IMR-90 (cell line): ENCODE measurements at regions not wholly inside any gene's neighbourhood (a gene's known extent, or its start where the extent isn't known, plus 50 kb on each side); places are given as distances from the start of the nearest gene placed in this dataset.

Source experiments
- ATAC-seq: fragments of 200-7000 bp; cut with Tn5 transposase; 2 replicates; pipeline ENCODE4 v1.9.1; 2020; ENCODE audit warnings: low read depth, mild to moderate bottlenecking, moderate library complexity
- BruUV-seq: library from RNA; stranded (reverse); fragments of 400-500 nt; replicated peaks from 2 replicates; lab custom pipeline; 2021; lab: Mats Ljungman, UMichigan
- CTCF ChIA-PET: fragments of 300-600 bp; formaldehyde crosslinking; extraction: SDS; loops from one replicate; lab custom pipeline; 2021; ENCODE audit warnings: antibody characterized with exemption; lab: Yijun Ruan, JAX
- POLR2A ChIA-PET: fragments of 300-600 bp; sonication (Branson Sonifier 250); formaldehyde crosslinking; loops from one replicate; lab custom pipeline; 2022; ENCODE audit warnings: antibody characterized with exemption; ENCODE audit not compliant: unreplicated experiment; lab: Charles Lee
- DNase-seq: peaks from one replicate; pipeline ENCODE4 v3.0.0; 2013
- H2AFZ ChIP-seq: replicated peaks from 2 replicates; pipeline ENCODE3; 2013; ENCODE audit warnings: low read length, mild to moderate bottlenecking; ENCODE audit not compliant: poor library complexity
- H2AK5ac ChIP-seq: 2 replicates; pipeline ENCODE4 v1.6.1; 2013; ENCODE audit warnings: low read depth, low read length, inconsistent platforms
- H2AK9ac ChIP-seq: replicated peaks from 2 replicates; pipeline ENCODE3; 2013; ENCODE audit warnings: mild to moderate bottlenecking, low read depth, low read length, moderate library complexity; ENCODE audit not compliant: poor library complexity
- H2BK120ac ChIP-seq: 2 replicates; pipeline ENCODE4 v1.6.1; 2013; ENCODE audit warnings: low read depth, low read length, inconsistent platforms
- H2BK15ac ChIP-seq: 3 replicates; pipeline ENCODE4 v1.6.1; 2013; ENCODE audit warnings: low read depth, low read length, inconsistent platforms
- H2BK20ac ChIP-seq: 2 replicates; pipeline ENCODE4 v1.6.1; 2013; ENCODE audit warnings: low read depth, mild to moderate bottlenecking, inconsistent platforms, low read length, moderate library complexity
- H2BK5ac ChIP-seq: 2 replicates; pipeline ENCODE4 v1.6.1; 2013; ENCODE audit warnings: mild to moderate bottlenecking, low read depth, low read length, inconsistent platforms; ENCODE audit not compliant: poor library complexity, severe bottlenecking
- H3K14ac ChIP-seq: replicated peaks from 2 replicates; pipeline ENCODE4 v1.6.1; 2013; ENCODE audit warnings: low read depth, low read length, inconsistent platforms
- H3K18ac ChIP-seq: 2 replicates; pipeline ENCODE4 v1.6.1; 2013; ENCODE audit warnings: low read depth, low read length, control low read depth
- H3K23ac ChIP-seq: 2 replicates; pipeline ENCODE4 v1.6.1; 2013; ENCODE audit warnings: low read depth, low read length, inconsistent platforms
- H3K27ac ChIP-seq: 2 replicates; pipeline ENCODE4 v1.5.1; 2013; ENCODE audit warnings: mild to moderate bottlenecking, control low read depth, low read length; ENCODE audit not compliant: insufficient read depth
- H3K27me3 ChIP-seq: 2 replicates; pipeline ENCODE4 v1.6.1; 2013; ENCODE audit warnings: low read length; ENCODE audit not compliant: control insufficient read depth, insufficient read depth
- H3K36me3 ChIP-seq: 2 replicates; pipeline ENCODE4 v1.6.1; 2013; ENCODE audit warnings: low read length, mixed read lengths; ENCODE audit not compliant: control insufficient read depth, insufficient read depth
- H3K4ac ChIP-seq: 2 replicates; pipeline ENCODE4 v1.6.1; 2013; ENCODE audit warnings: low read depth, low read length, inconsistent platforms
- H3K4me1 ChIP-seq: 2 replicates; pipeline ENCODE4 v1.6.1; 2013; ENCODE audit warnings: low read length, mixed read lengths; ENCODE audit not compliant: control insufficient read depth, insufficient read depth
- H3K4me2 ChIP-seq: 2 replicates; pipeline ENCODE4 v1.6.1; 2013; ENCODE audit warnings: low read depth, mild to moderate bottlenecking, control low read depth, low read length, moderate library complexity
- H3K4me3 ChIP-seq: 2 replicates; pipeline ENCODE4 v1.5.1; 2013; ENCODE audit warnings: low read depth, mild to moderate bottlenecking, control low read depth, low read length, moderate library complexity; ENCODE audit not compliant: insufficient read depth
- H3K56ac ChIP-seq: 2 replicates; pipeline ENCODE4 v1.6.1; 2013; ENCODE audit warnings: low read length, inconsistent platforms; ENCODE audit not compliant: insufficient read depth; ENCODE audit errors: extremely low read depth
- H3K79me1 ChIP-seq, 2 experiments: 2 replicates each; pipeline ENCODE4 v1.6.1; 2013; ENCODE audit warnings: low read length in 2 of 2, inconsistent platforms in 1 of 2, low read depth in 1 of 2
- H3K9ac ChIP-seq: 2 replicates; pipeline ENCODE4 v1.6.1; 2013; ENCODE audit warnings: low read depth, low read length, control low read depth
- H3K9me1 ChIP-seq: 2 replicates; pipeline ENCODE4 v1.6.1; 2013; ENCODE audit warnings: low read length, inconsistent platforms; ENCODE audit not compliant: insufficient read depth
- H3K9me3 ChIP-seq: 2 replicates; pipeline ENCODE4 v1.6.1; 2013; ENCODE audit warnings: low read length; ENCODE audit not compliant: control insufficient read depth, insufficient read depth
- H4K20me1 ChIP-seq: 2 replicates; pipeline ENCODE4 v1.6.1; 2013; ENCODE audit warnings: low read length, inconsistent platforms; ENCODE audit not compliant: insufficient read depth
- H4K5ac ChIP-seq: 2 replicates; pipeline ENCODE4 v1.6.1; 2013; ENCODE audit warnings: mild to moderate bottlenecking, low read depth, low read length, control low read depth
- H4K8ac ChIP-seq, 2 experiments: 2 replicates each; pipeline ENCODE4 v1.6.1; 2013; ENCODE audit warnings: low read depth in 2 of 2, low read length in 2 of 2, control low read depth in 1 of 2, inconsistent platforms in 1 of 2
- H4K91ac ChIP-seq: 2 replicates; pipeline ENCODE4 v1.6.1; 2013; ENCODE audit warnings: low read depth, low read length, inconsistent platforms; ENCODE audit not compliant: insufficient read depth
- BHLHE40 ChIP-seq: fragments of 150-350 bp; IDR thresholded peaks from 2 replicates; pipeline ENCODE4 v1.6.1; 2016; ENCODE audit warnings: mild to moderate bottlenecking, low read depth, low read length
- CEBPB ChIP-seq: IDR thresholded peaks from 2 replicates; pipeline ENCODE4 v1.6.1; 2012; ENCODE audit warnings: low read depth, low read length, improper control_type of control experiment
- CHD1 ChIP-seq: IDR thresholded peaks from 2 replicates; pipeline ENCODE4 v1.6.1; 2012; ENCODE audit warnings: low read depth, low read length, improper control_type of control experiment
- CTCF ChIP-seq: conservative IDR thresholded peaks from 2 replicates; pipeline ENCODE4 v1.5.1; 2012; ENCODE audit warnings: mild to moderate bottlenecking, low read depth, low read length, improper control_type of control experiment
- FOS ChIP-seq: fragments of 150-350 bp; IDR thresholded peaks from 2 replicates; pipeline ENCODE4 v1.6.1; 2016; ENCODE audit warnings: low read depth, low read length
- MAFK ChIP-seq: IDR thresholded peaks from 2 replicates; pipeline ENCODE4 v1.6.1; 2012; ENCODE audit warnings: low read depth, low read length, improper control_type of control experiment
- MAZ ChIP-seq: IDR thresholded peaks from 2 replicates; pipeline ENCODE4 v1.6.1; 2012; ENCODE audit warnings: low read depth, mild to moderate bottlenecking, low read length, improper control_type of control experiment, moderate library complexity, borderline replicate concordance
- MXI1 ChIP-seq: IDR thresholded peaks from 2 replicates; pipeline ENCODE4 v1.6.1; 2012; ENCODE audit warnings: low read depth, mild to moderate bottlenecking, low read length, moderate library complexity, borderline replicate concordance
- NFE2L2 ChIP-seq: fragments of 150-350 bp; IDR thresholded peaks from 2 replicates; pipeline ENCODE4 v1.6.1; 2016; ENCODE audit warnings: low read depth, mild to moderate bottlenecking, low read length
- POLR2A ChIP-seq: IDR thresholded peaks from 2 replicates; pipeline ENCODE4 v1.6.1; 2012; ENCODE audit warnings: mild to moderate bottlenecking, low read depth, low read length
- RAD21 ChIP-seq: IDR thresholded peaks from 2 replicates; pipeline ENCODE4 v1.6.1; 2012; ENCODE audit warnings: low read length, improper control_type of control experiment
- RCOR1 ChIP-seq: IDR thresholded peaks from 2 replicates; pipeline ENCODE4 v1.6.1; 2012; ENCODE audit warnings: mild to moderate bottlenecking, low read length, improper control_type of control experiment; ENCODE audit not compliant: insufficient replicate concordance
- RFX5 ChIP-seq: IDR thresholded peaks from 2 replicates; pipeline ENCODE4 v1.8.0; 2012; ENCODE audit warnings: low read depth, mild to moderate bottlenecking, low read length, moderate library complexity
- SMC3 ChIP-seq: fragments of 150-350 bp; IDR thresholded peaks from 2 replicates; pipeline ENCODE4 v1.6.1; 2016; ENCODE audit warnings: low read depth, mild to moderate bottlenecking, antibody characterized with exemption, low read length, moderate library complexity
- WGBS, 2 experiments: methylation state at CpG; one replicate each; pipeline versions ENCODE4 v1.1.5 to v1.1.7; 2013; ENCODE audit warnings: missing lambda C conversion rate in 2 of 2; ENCODE audit not compliant: insufficient read length in 1 of 2; ENCODE audit errors: extremely low coverage in 2 of 2; 5-methylcytosine and 5-hydroxymethylcytosine counted together
- dilution Hi-C: fragments of 300-500 bp; cut with HindIII; formaldehyde crosslinking; loops from one replicate; pipeline ENCODE4 v1.14.3; 2018; ENCODE audit warnings: low sequenced_read_pairs; ENCODE audit not compliant: unreplicated experiment
- in situ Hi-C: fragments of 300-500 bp; cut with MboI; formaldehyde crosslinking; loops from 3 replicates; pipeline ENCODE4 v1.14.3; 2019; ENCODE audit warnings: low sequenced_read_pairs, inconsistent platforms, mixed read lengths
- intact Hi-C: fragments of 100-400 bp; cut with micrococcal nuclease; formaldehyde crosslinking; loops from 2 replicates; pipeline ENCODE4 v1.10.0; 2022
- TF ChIP-seq, protein P1 (sequence below): fragments of 150-350 bp; IDR thresholded peaks from 2 replicates; pipeline ENCODE4 v1.6.1; 2016; ENCODE audit warnings: low read depth, mild to moderate bottlenecking, low read length, moderate library complexity, borderline replicate concordance
- TF ChIP-seq, protein P2 (sequence below): fragments of 150-350 bp; IDR thresholded peaks from 2 replicates; pipeline ENCODE4 v1.6.1; 2017; ENCODE audit warnings: mild to moderate bottlenecking, antibody characterized with exemption, low read length, low read depth

GRCh38 chr1:58927722-58928085 lies 143.9 kb upstream of the JUN start:
- ATAC-seq = no peak
- in situ Hi-C loops (no loop called here), intact Hi-C loops (no loop called here), dilution Hi-C loops (no loop called here)
- no TSS peak for BruUV-seq
- Histone ChIP-seq H3K4me3 (no peak overlapping the region), H3K4me1 (no peaks in the 10 kb centered on the region), H4K8ac (no peak overlapping the region), H2AK5ac (no peak overlapping the region), H2AFZ (no peak overlapping the region), H2BK5ac (no peak overlapping the region), H3K27me3 (no peaks in the 10 kb centered on the region), H3K23ac (no peak overlapping the region), H3K9me1 (peaks cover 6% of the 10 kb centered on the region; the same call in 1 of the 2 replicates), H3K14ac (no peak overlapping the region), H2AK9ac (no peak overlapping the region), H3K4ac (no peak overlapping the region), H4K91ac (no peak overlapping the region), H2BK15ac (no peak overlapping the region; the same call in 2 of the 3 replicates), H2BK20ac (no peak overlapping the region), H3K27ac (no peak overlapping the region), H3K36me3 (no peaks in the 10 kb centered on the region), H3K56ac (no peak overlapping the region), H2BK120ac (no peak overlapping the region), H4K5ac (no peak overlapping the region), H4K20me1 (no peaks in the 10 kb centered on the region), H3K79me1 (no peaks in the 10 kb centered on the region), H3K18ac (no peak overlapping the region), H3K9me3 (no peaks in the 10 kb centered on the region), H3K9ac (no peak overlapping the region), H3K4me2 (no peak overlapping the region)
- no peak for DNase-seq
- POLR2A ChIA-PET = no interaction called here
- no CpG with 5 or more reads among the region's 3 CpGs for WGBS, 2 experiments
- TF ChIP-seq, protein P1, sequence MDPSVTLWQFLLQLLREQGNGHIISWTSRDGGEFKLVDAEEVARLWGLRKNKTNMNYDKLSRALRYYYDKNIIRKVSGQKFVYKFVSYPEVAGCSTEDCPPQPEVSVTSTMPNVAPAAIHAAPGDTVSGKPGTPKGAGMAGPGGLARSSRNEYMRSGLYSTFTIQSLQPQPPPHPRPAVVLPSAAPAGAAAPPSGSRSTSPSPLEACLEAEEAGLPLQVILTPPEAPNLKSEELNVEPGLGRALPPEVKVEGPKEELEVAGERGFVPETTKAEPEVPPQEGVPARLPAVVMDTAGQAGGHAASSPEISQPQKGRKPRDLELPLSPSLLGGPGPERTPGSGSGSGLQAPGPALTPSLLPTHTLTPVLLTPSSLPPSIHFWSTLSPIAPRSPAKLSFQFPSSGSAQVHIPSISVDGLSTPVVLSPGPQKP = no peak
- TF ChIP-seq RCOR1 = no peak
- TF ChIP-seq MAFK = no peak
- TF ChIP-seq BHLHE40 = no peak
- no peak for TF ChIP-seq CHD1
- TF ChIP-seq, protein P2, sequence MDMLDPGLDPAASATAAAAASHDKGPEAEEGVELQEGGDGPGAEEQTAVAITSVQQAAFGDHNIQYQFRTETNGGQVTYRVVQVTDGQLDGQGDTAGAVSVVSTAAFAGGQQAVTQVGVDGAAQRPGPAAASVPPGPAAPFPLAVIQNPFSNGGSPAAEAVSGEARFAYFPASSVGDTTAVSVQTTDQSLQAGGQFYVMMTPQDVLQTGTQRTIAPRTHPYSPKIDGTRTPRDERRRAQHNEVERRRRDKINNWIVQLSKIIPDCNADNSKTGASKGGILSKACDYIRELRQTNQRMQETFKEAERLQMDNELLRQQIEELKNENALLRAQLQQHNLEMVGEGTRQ = no peak
- no peak for TF ChIP-seq MXI1
- no peak for TF ChIP-seq NFE2L2
- TF ChIP-seq POLR2A = no peak
- no peak for TF ChIP-seq MAZ
- TF ChIP-seq RAD21 = no peak
- TF ChIP-seq CEBPB = no peak
- no peak for TF ChIP-seq FOS
- no peak for TF ChIP-seq RFX5
- TF ChIP-seq CTCF = no peak
- TF ChIP-seq SMC3 = no peak
- CTCF ChIA-PET = interaction anchor here (0.6 to 2.4 kb wide), 2 partner anchors 10 to 280 kb away, joined by 3 to 9 read pairs; no protein-coding TSS in a partner anchor
